ENCODE measurements at regions not wholly inside any gene's neighbourhood (a gene's known extent, or its start where the extent isn't known, plus 50 kb on each side); places are given as distances from the start of the nearest gene placed in this dataset.

GRCh38 chrX:9184211-9184610 is 150.3 kb upstream of the FAM9B start:
- TF ChIP-seq EZH2phosphoT487 (IDR thresholded peaks at IDR 0.05; ENCODE audit: insufficient read depth, low read depth): no peak
- TF ChIP-seq EZH2 (IDR thresholded peaks at IDR 0.05; ENCODE audit: insufficient read depth, poor library complexity, severe bottlenecking): no peak

Measured in GM23248 (cell line).